NCI-H510A treated with DMSO at 0.1 percent for 48 hours (cell line): ENCODE measurements at regions not wholly inside any gene's neighbourhood (a gene's known extent, or its start where the extent isn't known, plus 50 kb on each side); places are given as distances from the start of the nearest gene placed in this dataset.

Experiments used
- DNase-seq: peaks from one replicate; lab custom pipeline; 2025; lab: John Stamatoyannopoulos, UW

- no peak for DNase-seq
Measured at GRCh38 chr17:34135841-34136240, 119.2 kb upstream of the CCL2 start.

DNA sequence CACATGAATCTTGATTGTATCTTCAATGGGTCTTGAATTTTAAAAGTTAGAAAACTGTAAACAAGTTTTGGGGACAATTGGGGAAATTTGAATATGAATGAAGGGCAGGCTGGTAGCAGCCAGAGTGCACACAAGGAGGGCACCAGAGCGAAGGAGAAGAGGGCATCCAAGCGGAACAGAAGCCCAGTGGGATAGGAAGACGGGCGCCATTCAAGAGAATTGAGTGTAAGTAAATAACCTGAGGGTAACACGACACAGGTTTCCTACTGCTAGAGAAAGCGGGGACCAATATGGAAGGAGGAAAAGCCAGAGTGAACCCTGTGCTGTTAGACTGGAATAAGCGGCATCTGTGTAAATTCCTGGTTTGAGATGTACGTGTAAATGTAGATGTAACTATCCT is 115.1 kb upstream of the CCL2 start:
- no peak for DNase-seq

GRCh38 chr17:34141590-34141989 is 113.5 kb upstream of the CCL2 start:
- no peak for DNase-seq

GRCh38 chr17:34143430-34143829 is 111.7 kb upstream of the CCL2 start:
- no peak for DNase-seq

GRCh38 chr17:34146440-34147043 is 108.5 kb upstream of the CCL2 start:
- DNase-seq = no peak

GRCh38 chr17:34151102-34151501 is 104.0 kb upstream of the CCL2 start:
- no peak for DNase-seq

DNA sequence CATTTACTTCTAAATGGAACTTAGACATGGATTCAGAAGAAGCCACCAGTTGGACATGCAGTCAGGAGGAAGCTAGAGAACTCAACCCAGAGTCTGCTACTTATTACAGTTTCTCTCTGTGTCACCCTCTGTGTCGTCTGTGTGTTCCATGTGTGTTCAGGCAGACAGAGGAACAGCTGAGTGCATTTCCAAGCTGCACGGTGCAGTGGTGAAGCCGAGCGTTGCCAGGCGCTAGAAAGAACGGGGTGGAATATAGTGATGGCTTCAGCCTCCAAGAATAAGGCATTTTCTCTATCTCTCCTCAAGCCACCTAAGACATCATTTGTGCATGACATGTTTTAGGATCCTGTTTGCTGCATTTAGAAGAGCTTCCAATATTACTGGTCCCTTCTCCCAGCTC is 101.1 kb upstream of the CCL2 start:
- DNase-seq = no peak

GRCh38 chr17:34154961-34155730 is 99.9 kb upstream of the CCL2 start:
- no peak for DNase-seq

DNA sequence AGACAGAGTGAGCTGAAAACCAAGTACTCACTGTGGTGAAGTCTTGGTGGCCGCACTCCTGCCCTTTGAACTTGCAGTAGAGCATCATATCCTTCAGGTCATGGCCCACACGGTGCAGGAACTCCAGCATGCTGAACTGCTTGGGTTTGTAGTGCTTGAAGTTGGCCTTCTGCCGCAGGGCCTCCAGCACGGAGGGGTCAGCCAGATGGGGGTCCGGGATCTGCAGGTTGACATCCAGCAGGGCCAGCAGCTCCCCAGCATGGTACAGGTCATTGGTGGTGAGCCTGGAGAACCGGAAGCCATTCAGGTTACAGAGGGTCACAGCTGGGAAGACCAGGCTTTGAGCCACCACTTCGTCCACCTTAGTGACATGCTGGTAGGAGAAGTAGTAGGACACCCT is 99.1 kb upstream of the CCL2 start:
- no peak for DNase-seq

DNA sequence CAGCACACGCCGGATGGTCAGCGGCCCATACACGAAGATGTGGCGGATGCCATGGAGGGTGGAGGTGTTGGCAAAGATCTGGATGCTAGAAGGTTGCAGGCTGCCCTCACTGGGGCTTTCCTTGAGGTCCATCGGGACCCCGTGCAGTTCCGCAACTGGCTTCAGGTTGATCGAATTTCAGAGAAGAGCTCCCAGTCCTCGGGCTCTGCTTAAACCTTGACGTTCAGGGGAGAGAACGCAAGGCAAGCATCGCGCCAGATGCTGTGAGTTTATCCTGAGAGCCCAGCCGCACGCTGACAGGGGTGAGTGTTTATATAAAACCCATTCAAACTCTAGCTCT is 98.7 kb upstream of the CCL2 start:
- DNase-seq = no peak

- no peak for DNase-seq
Measured at GRCh38 chr17:34156741-34157589, 98.1 kb upstream of the CCL2 start.

DNA sequence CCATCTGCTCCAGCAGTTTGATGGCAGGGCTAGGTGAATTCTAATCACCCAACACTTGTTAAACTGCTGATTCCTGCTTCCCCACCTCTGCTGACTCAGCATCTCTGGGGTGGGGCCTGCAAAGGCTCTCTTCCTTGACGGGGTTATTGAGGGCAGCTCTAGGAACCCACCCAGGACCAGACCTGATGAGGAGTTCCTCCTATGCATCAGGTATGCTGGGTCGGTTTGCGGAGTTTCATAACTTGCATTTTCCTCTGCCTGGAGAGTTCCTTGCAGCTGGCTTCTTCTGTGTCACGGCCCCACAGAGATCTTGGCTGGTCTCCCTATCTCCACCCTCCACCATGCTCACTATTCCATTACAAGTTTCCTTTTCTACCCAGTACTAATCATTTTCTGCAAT is 93.4 kb upstream of the CCL2 start:
- no peak for DNase-seq

DNA sequence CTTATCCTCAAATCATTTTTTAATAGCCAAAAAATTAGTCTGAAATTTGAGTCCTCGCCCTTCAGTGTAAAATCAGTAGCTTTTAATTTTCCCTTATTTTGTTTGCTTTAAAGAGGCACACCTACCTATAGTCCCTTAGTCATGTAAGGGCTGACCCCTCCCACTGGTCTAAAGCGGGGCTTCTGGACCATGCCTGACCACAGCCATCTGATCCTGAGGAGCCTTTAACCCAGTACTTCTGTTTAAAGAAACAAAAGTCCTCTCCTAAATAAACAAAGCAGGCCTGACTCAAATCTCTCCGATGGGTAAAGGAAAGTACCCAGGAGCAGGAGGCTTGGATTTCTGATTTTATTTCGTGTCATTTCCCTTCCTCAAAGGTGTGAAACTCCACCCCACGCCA is 92.0 kb upstream of the CCL2 start:
- DNase-seq = no peak

DNA sequence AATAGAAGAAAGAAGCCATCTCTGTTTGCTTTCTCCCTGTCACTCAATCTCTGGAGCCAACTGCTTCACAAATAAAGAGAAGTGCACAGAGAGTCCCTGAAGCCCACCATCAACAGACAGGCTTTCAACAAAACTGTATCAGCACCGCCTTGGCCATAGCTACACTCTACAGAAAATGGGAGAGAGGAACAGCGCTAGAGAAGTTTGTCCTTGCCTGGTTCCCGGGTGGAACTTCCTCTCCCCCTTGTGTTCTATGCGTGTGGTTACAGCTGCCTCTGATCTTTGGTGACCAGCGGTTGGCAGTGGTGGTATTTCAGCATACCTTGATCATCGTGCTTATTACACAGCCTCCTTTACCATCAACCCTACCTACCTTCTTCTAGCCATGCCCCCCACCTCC is 91.4 kb upstream of the CCL2 start:
- no peak for DNase-seq

GRCh38 chr17:34164837-34165236 is 90.2 kb upstream of the CCL2 start:
- no peak for DNase-seq

GRCh38 chr17:34166352-34166751 is 88.7 kb upstream of the CCL2 start:
- DNase-seq = no peak

- no peak for DNase-seq
Measured at GRCh38 chr17:34167354-34167753, 87.7 kb upstream of the CCL2 start.

GRCh38 chr17:34168989-34169388 is 86.1 kb upstream of the CCL2 start:
- no peak for DNase-seq

DNA sequence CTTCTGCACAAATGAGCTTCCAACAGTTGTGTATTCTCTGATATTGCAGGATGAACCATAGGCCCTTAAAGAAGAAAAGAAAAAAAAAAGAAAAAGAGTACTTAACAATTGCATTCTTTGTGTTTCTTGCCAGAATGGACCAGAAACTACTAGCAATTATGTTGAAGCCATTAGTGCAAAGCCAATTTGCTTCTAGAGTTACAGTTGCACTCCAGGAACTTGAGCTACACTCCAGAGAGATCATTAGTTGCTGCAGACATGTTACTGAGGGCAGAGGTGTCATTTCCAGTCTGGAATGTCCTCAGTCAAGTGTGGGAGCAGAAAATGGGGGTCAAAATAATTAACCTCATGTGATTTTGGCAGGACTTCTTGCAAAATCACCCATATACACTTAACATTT is 85.6 kb upstream of the CCL2 start:
- DNase-seq = no peak

DNA sequence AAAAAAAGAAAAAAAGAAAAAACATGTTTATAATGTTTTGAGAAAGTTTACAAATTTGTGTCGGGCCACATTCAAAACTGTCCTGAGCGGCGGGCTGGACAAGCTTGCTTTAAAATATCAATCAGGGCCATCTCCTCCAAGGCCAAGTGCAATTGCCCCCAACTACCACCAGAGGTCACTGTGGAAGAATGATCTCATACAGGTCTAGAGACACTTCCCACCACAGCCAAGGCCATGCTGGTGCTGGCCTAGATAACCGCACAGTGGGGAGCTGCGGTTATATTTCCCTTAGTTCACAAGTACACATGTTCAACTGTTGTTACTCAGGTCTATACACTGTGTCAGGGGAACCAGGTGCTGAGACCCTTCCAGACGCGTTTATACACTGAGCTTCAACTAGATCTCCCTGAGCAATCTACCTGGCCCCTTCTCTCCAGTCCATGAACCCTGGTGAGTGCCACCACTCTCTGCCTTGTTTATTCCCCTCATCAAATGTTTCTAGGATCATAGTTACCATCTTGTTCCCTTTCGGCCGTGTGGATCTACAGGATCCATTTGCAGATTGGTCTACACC is 83.8 kb upstream of the CCL2 start:
- DNase-seq = peak; percentile 0

DNA sequence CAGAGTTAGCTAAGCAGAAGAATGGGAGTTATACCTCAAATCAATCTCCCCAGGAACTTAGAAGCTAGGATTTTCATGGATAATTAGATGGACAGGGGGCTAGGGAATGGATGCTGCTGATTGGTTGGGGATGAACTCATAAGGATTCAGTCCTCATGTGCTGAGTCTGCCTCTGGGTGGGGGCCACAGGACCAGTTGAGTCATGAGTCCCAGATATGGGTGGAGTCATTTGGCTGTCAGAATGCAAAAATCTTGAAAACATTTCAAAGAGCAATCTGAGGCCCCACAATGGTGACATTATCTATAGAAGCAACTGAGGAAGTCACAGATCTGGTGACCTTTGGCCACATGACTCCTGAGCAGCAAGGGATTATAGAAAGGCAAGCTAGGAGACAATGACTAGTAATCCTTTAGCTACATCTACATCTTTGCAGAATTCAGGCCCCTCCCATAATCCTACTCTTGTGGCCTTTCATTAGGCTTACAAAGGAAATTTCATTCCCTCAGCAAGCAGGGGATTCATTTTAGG is 82.6 kb upstream of the CCL2 start:
- DNase-seq = no peak

GRCh38 chr17:34173241-34173640 is 81.8 kb upstream of the CCL2 start:
- DNase-seq = no peak

- no peak for DNase-seq
Measured at GRCh38 chr17:34174496-34174895, 80.6 kb upstream of the CCL2 start.
